ENCODE measurements at regions not wholly inside any gene's neighbourhood (a gene's known extent, or its start where the extent isn't known, plus 50 kb on each side); places are given as distances from the start of the nearest gene placed in this dataset.
A peak's percentile ranks its signal among the peaks of the same experiment; 100 is the strongest.
"Not testable (repeated sequence)": the region's sequence is repeated elsewhere in the genome, so short reads cannot be mapped to it uniquely, and the experiment has no call there.

GRCh38 chr9:129453734-129454133 is 167.2 kb downstream of the C9orf50 start:
- no peak for DNase-seq

DNA sequence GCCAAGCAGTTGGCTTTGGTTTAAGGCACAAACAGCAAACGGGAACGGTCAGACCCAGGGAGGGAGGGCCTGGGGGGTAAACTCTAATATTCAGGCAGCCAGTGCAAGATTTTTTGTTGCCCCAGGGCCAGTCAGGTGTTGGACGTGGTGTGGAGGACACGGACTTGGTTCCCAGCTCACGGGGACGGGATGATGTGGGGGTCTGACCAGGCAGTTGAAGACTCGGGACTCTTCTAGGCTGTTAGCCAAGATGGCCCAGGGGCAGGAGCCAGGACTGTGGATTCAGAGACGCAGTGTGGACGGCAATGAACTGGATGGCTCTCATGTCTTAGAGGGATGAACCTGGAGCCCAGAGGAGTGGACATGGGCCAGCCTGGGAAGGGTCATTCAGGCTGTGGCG is 169.2 kb downstream of the C9orf50 start:
- DNase-seq: no peak

DNA sequence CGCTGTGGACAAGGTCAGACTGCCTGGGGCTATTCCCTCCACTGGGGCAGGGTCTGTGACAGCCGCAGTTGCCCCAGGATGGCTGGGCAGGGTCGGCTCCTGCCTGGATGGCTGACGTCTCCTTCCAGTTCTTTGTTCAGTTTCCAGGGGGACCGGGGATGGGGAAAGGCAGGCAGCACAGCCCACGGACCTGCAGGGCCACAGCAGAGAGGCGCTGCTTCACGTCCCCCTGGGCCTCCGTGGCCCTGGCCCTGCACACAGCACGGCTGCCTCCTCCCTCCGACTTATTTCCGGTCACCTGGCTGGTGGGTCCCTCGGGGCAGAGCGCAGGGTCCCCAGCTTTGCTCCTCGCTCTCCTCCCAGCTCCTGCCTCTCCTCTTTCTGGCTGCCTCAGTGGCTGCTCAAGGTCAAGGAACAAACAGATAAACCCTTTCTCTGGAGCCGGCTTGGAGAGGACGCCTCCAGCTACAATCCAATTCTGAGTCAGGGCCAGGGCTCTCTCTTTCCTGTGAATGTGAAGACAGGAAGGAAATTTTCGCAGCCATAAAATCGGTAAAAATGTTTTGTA is 169.7 kb downstream of the C9orf50 start:
- DNase-seq: no peak

DNA sequence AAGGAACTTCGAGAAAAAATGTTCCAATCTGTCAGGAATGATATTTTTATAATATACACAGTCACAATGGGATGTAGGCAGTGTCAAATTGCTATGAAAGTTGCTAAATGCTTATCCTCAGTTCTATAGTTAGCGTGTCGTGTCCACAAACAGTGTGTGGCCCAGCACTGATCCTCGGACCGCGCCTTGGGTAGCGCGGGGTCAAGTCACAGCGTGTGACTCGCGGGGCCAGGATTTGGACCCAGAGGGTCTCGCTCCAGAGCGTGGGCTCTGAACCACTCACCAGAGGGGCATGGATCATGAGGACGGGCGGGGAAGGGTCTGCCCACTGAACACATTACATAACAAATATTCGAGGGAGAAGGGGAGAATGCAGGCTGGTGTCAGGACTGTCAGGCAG is 171.8 kb downstream of the C9orf50 start:
- DNase-seq: no peak

DNA sequence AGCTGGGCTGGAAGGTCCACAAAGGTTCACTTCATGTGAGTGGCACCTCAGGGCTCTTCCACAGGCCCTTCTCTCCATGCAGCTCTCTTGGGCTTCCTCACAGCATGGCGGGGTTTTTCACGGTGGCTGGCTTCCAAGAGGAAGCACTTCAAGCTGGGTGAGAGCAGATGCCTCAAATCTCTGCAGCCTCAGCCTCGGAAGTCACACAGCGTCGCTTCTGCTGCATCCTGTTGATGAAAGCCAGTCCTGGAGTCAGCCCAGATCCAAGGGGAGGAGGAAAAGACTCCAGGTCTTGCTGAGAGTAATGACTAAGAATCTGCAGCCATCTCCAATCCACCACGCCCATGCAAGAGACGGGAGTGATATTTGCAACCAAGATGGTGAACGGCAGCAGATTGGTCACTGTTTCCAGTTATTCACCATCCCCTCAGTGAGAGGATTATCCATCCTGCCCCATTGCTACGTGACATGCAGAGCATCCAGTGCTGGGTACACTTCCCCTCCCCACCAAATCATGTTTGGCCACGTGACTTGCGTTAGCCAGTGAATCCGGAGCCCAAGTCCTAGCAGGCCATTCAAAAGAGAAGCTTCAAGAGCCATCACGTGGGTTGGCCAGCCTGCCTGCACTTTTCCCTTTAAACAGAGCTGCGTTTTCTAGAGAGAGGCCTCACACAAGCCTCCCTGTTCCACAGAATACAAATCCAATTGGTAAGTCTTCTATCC is 173.9 kb downstream of the C9orf50 start:
- DNase-seq: no peak

GRCh38 chr9:129445794-129446306 is 175.1 kb downstream of the C9orf50 start:
- no peak for DNase-seq

GRCh38 chr9:129443515-129444164 is 177.3 kb downstream of the C9orf50 start:
- DNase-seq: not testable (repeated sequence)

DNA sequence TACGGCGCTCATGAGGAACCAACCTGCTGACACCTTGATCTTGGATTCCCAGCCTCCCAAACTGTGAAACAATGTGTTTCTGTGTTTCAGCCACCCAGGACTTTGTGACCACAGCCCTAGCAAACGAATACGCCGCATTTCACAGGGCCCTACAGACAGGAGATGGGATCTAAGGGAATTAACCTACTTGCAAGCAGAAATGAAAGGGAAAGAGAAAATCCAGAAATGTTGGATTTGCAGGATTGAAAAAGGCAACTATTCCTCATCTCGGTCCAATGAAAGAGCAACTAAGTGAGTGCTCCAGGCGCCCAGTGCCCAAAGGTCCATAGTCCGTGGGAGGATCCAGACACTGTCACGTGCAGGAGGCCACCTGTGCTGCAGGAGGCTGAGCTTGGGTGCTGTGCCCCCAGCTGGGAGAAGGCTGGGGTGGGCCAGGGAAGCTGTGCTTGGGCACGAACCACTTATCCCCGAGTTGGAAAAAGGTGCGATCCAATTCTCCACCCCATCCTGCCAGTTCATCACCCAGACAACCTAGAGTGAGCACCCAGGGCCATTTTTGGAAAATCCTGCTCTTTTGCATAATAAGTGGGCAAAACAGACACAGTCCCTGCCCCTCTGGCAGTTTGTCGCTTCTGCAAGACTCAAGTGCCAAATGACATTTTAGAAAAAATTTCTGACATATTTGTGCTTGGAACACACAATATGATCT is 177.9 kb downstream of the C9orf50 start:
- no peak for DNase-seq

DNA sequence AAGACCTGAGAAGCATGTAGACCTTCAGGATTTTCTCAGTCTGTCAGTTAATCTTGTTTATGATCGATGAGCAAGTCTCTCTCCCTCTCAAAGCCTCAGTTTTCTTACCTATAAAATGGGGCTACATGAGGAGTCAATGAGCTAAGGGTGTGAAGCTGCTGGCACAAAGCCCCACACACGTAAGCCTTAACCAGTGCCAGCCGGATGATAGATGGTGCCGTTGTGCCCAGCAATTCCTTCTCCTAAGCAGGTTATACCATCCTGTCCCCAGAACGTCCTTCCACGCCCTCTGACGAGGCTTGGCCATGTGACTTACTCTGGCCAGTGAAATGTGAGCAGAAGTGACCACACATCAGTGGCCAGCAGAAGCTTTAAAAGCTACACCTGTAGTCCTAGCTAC is 179.0 kb downstream of the C9orf50 start:
- DNase-seq: no peak

DNA sequence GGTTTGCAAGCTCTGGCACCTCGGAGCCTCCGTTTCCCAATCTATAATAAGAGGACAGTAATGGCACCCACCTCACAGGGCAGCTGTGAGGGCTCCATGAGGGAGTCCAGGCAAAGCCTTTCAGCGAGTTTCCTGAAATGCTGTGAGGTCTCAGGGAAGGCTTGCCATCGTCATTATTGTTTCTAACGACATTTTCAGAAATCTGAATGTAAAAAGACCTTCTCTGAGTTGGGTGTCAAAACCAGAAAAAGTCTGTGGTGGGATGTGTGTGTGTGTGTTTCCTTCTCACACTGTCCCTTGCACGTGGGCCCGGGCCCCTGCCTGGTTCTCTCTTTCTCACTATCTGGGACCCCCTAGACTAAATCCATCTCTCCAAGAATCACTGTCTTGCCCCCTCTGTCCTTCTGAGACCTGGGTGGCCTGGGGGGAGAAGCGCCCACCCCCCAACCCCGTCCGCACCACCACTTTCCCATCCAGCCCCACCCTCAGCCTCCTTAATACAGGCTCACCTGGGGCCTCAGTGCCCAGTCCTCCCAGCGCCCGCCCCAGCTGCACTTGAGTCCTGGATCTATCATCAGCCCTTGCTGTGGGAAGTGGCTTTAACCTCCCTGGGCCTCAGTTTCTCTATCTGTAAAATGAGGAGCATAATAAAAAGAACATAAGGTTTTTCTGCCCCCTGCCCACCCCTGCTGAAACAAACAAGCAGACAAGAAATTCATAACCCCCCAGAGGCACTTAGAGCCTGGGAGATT is 180.3 kb downstream of the C9orf50 start:
- no peak for DNase-seq

DNA sequence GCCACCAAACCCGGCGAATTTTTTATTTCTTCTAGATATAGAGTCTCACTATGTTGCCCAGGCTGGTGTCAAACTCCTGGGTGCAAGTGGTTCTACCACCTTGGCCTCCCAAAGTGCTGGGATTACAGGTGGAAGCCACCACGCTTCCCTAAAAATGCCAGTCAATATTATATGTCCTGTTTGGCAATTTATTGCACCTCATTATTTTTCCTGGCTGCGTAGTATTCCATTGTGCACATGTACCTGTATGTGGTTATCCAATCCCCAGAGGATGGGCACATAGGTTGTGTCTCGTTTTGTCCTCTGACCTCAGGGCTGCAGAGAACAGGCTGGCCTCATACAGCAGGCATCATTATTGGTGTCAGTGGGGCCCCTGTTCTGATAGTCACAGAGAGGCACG is 181.7 kb downstream of the C9orf50 start:
- DNase-seq: no peak

DNA sequence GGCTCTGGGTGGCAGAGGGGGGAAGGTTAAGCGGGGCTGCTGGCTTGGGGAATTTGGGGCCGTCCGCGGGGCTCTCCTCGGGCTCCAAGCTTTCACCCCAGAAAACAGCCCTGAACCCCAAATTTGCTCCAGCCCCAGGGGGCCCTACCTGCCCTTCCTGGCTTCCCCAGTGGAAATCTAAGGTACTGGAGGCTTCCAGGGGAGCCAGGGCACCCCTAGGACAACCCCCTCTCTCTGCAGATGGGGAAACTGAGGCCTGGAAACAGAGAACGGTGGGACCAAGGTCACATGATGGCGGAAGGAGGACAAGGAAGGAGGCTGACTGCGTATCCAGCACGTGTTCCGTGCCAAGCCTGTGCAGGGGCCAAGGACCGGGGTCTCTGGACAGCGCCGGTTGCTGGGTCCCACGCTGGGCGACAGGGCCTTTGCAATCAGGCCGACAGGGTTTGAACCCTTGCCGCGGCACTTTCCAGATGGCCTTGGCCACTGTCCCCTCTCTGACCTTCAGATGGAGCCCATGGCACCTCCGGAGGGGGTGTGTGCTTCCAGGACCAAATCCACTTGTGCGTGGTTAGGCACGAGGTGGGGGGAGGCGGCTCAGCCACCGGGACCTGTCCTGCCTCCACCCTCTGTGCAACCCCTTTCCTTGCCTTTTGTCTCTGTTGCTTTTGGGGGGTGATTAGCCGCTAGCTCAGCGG is 183.1 kb downstream of the C9orf50 start:
- DNase-seq: no peak

DNA sequence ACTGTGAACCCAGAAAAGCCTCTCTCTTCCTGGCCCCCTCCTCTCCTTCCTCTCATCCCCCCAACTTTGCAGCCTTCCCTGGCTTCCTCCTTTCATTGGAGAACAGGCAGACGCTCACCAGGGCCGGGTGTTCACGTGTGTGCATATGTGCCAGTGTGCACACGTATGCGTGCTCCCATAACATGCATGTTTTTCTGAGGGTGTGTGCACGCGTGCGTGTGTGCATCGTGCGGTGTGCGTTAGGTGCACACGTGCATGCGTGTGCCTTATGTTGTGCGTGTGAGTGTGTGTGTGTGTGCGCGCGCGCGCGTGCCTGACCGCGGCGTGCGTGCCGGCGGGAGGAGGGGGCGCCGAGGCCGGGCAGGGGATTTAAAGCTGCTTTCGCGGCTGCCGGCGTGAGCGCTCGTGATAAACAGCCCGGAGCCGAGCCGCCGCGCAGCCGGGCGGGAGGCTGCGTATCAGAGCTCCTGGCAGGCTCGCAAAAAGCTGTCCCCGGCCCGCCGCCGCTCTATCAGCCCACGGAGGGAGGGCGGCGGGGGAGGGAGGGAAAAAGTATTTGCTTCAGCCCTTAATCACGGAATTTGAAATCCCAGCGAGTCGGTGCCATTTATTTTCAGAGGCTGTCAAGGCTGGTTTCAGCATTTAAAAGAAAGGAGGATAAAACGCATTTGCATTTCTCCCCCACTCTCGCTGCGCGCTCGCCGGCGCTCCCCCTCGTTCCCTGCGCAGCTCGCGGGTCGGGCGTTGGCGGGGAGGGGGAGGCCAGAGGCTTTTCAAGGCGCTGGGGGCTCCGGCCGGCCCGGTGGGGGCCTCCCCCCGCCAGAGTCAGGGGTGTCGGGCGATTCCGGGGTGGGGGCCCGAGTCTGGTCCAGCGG is 183.9 kb downstream of the C9orf50 start:
- DNase-seq: peak; percentile 44

DNA sequence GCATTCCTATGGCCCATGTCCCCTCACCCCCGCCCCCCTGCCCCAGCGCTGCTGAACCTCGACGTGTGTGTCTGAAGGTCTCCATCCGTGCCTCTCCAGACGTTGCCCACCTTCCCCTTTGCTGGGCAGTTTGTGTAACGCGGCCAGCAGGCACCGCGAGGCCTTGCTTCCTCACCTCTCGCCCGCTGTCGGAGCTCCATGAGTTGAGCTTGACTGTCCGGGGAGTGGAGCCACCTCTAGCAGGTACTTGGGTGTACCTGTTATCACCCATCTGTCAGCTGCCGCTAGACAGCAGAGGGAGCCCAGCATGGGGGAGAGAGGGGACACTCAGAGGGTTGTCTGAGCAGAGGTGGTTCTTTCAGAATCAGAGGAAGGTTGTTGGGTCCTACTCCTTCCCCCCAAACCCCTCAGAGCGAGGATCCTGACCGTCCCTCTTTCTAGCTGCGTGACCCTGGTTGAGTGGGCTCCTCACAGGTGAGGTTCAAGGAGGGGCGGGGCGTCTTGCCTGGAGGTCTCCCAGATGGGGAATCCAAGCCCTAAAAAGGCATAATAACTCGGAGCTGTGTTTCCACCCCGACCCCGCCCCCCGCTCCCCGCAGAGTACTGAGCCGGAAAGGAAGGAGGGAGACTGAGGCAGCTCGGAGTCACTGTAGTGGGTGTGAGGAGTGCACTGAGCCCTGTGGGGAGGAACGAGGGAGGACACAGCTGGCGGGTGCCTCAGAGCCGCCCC is 184.7 kb downstream of the C9orf50 start:
- no peak for DNase-seq

DNA sequence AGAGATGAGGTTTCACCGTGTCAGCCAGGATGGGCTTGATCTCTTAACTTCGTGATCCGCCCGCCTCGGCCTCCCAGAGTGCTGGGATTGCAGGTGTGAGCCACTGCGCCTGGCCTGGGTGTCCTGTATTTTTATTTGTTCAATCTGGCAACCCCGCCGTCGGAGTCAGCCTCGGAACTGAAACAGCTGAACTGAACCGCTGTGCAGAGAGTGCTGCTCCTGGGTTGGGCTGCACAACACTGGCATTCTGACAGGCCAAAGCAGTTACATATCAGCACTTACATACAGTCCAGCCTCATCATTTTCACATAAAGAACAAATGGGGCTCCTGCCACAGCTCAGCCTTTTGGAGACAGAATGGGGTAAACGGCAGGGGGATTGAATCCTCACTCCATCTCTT is 185.6 kb downstream of the C9orf50 start:
- no peak for DNase-seq

GRCh38 chr9:129434187-129434586 is 186.7 kb downstream of the C9orf50 start:
- no peak for DNase-seq

DNA sequence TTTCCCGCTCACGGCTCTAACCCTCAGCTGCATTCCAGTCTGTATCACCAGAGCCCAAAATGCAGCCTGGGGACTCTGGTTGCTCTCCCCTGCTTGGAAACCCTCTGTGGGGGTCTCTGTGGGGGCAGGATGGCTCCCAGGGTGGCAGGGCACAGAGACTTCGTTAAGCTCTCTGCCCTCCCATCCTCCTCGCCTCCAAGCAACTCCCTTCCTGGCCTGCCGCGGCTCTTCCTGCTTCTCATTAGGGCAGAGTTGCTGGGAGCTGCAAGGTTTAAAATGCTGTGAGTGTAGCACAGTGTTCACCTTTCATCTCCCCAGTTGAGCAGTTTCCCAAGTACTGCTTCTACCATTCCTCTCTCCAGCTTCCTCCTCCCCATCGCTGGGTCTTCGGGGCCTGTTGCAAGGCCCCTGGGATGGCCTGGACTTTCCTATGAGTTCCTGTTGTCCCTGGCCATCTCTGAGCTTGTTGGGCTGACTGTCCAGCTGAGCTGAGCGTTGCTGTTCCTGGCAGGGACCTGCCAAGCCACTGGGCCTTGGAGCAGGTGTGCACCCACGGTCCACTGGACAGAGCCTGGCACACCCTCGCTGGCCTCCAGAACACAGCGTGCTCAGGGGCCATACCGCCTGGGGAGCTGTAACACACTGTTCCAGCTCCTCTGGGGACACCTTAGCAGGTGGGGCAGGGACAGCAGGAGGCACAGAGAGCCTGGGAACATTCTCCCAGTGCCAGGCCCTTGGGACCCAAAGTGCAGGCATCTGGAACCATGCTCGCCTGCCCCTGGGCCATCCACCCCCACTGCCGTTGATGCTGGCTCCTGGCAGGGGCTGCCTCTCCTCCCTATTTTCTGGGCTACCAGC is 188.4 kb downstream of the C9orf50 start:
- no peak for DNase-seq

- no peak for DNase-seq
Observed at GRCh38 chr9:129430940-129431643, 189.8 kb downstream of the C9orf50 start.

Data from stimulated activated CD8-positive, alpha-beta memory T cell treated with anti-CD3 and anti-CD28 coated beads, Interleukin-4, amount 100 ng/mL, for 48 hours (primary cell).